Neutrophil (primary cell): ENCODE measurements at regions not wholly inside any gene's neighbourhood (a gene's known extent, or its start where the extent isn't known, plus 50 kb on each side); places are given as distances from the start of the nearest gene placed in this dataset.

Experiments
- H3K27ac ChIP-seq: fragments of 200-600 bp; sonication (generic); 2 replicates; pipeline ENCODE4 v1.5.1; 2016; ENCODE audit warnings: mild to moderate bottlenecking, moderate library complexity
- H3K27me3 ChIP-seq: fragments of 200-600 bp; sonication (generic); 2 replicates; pipeline ENCODE4 v1.6.0; 2016; ENCODE audit warnings: mild to moderate bottlenecking
- H3K36me3 ChIP-seq: fragments of 200-600 bp; sonication (generic); 2 replicates; pipeline ENCODE4 v1.5.1; 2017
- H3K4me1 ChIP-seq, 2 experiments: fragments of 200-600 bp in 1 of 2; sonication (generic) in 1 of 2; 1 replicate in 1 of 2; 2 replicates in 1 of 2; pipeline versions ENCODE4 v1.5.1 to v1.6.1; 2013 to 2016; ENCODE audit warnings: low read depth in 1 of 2, low read length in 1 of 2, mild to moderate bottlenecking in 1 of 2, moderate library complexity in 1 of 2; ENCODE audit not compliant: control insufficient read depth in 1 of 2, insufficient read depth in 1 of 2
- H3K4me3 ChIP-seq, 2 experiments: fragments of 200-600 bp in 1 of 2; sonication (generic) in 1 of 2; 1 replicate in 1 of 2; 2 replicates in 1 of 2; pipeline ENCODE4 v1.5.1; 2013 to 2016; ENCODE audit warnings: low read depth in 1 of 2, low read length in 1 of 2, mild to moderate bottlenecking in 1 of 2, moderate library complexity in 1 of 2
- H3K9me3 ChIP-seq: fragments of 200-600 bp; sonication (generic); 2 replicates; pipeline ENCODE4 v1.5.1; 2016
- CTCF ChIP-seq: fragments of 200-600 bp; sonication (generic); IDR thresholded peaks from 2 replicates; pipeline ENCODE4 v1.5.1; 2016; ENCODE audit warnings: antibody characterized with exemption

GRCh38 chr3:101945980-101946379 is 96.7 kb downstream of the NFKBIZ start:
- H3K9me3 ChIP-seq = no peaks in the 10 kb centered on the region
- H3K36me3 ChIP-seq = no peaks in the 10 kb centered on the region
- TF ChIP-seq CTCF = no peak
- H3K27me3 ChIP-seq = no peaks in the 10 kb centered on the region
- H3K4me1 ChIP-seq = peaks cover 17 to 21% of the 10 kb centered on the region in 2 experiments
- H3K4me3 ChIP-seq = no peak overlapping the region
- no peak overlapping the region for H3K27ac ChIP-seq

- Histone ChIP-seq H3K4me3 (no peak overlapping the region), H3K9me3 (no peaks in the 10 kb centered on the region), H3K27me3 (no peaks in the 10 kb centered on the region), H3K4me1 (peaks cover 7 to 12% of the 10 kb centered on the region in 2 experiments), H3K27ac (no peak overlapping the region), H3K36me3 (no peaks in the 10 kb centered on the region)
- no peak for TF ChIP-seq CTCF
Measured at GRCh38 chr3:101946906-101947305, 97.6 kb downstream of the NFKBIZ start.

GRCh38 chr3:101950510-101950909 is 101.2 kb downstream of the NFKBIZ start:
- no peak overlapping the region for H3K4me3 ChIP-seq
- H3K4me1 ChIP-seq = no peaks in the 10 kb centered on the region
- no peaks in the 10 kb centered on the region for H3K36me3 ChIP-seq
- no peaks in the 10 kb centered on the region for H3K27me3 ChIP-seq
- no peak overlapping the region for H3K27ac ChIP-seq
- no peaks in the 10 kb centered on the region for H3K9me3 ChIP-seq
- TF ChIP-seq CTCF = no peak

GRCh38 chr3:101950985-101951733 is 101.8 kb downstream of the NFKBIZ start:
- Histone ChIP-seq H3K4me1 (no peaks in the 10 kb centered on the region), H3K9me3 (no peaks in the 10 kb centered on the region), H3K36me3 (no peaks in the 10 kb centered on the region), H3K27me3 (no peaks in the 10 kb centered on the region), H3K4me3 (no peak overlapping the region), H3K27ac (no peak overlapping the region)
- no peak for TF ChIP-seq CTCF

GRCh38 chr3:101954361-101954760 is 105.0 kb downstream of the NFKBIZ start:
- TF ChIP-seq CTCF = no peak

More at GRCh38 chr3:101954361-101954760, 105.0 kb downstream of the NFKBIZ start:
- Histone ChIP-seq H3K4me3 (no peak overlapping the region), H3K4me1 (no peaks in the 10 kb centered on the region), H3K9me3 (no peaks in the 10 kb centered on the region), H3K27ac (no peak overlapping the region), H3K27me3 (no peaks in the 10 kb centered on the region), H3K36me3 (no peaks in the 10 kb centered on the region)
